ENCODE measurements at regions not wholly inside any gene's neighbourhood (a gene's known extent, or its start where the extent isn't known, plus 50 kb on each side); places are given as distances from the start of the nearest gene placed in this dataset.

- TF ChIP-seq CTCF (IDR thresholded peaks at IDR 0.05), result no peak
- TF ChIP-seq POLR2A (IDR thresholded peaks at IDR 0.05), result no peak
- no peak for TF ChIP-seq POLR2AphosphoS5 (IDR thresholded peaks at IDR 0.05; ENCODE audit: insufficient read depth in 1 of 2, low read depth in 1 of 2)
These were observed 140.0 kb downstream of the CHRM3 start for GRCh38 chr1:239526391-239526790.

Measured in vagina (tissue), 2 donors.